ENCODE measurements at regions not wholly inside any gene's neighbourhood (a gene's known extent, or its start where the extent isn't known, plus 50 kb on each side); places are given as distances from the start of the nearest gene placed in this dataset.

- intact Hi-C loops (cut with micrococcal nuclease; ENCODE audit: unreplicated experiment) = no loop called here
Measured at GRCh38 chr9:31251386-31251785, 1133.1 kb upstream of the ACO1 start.

More at GRCh38 chr9:31251386-31251785, 1133.1 kb upstream of the ACO1 start:
- FAIRE-seq (no peak), ATAC-seq (no peak), DNase-seq (ENCODE audit: low spot score) (no peak)
- no peak overlapping the region for H3K9ac ChIP-seq (ENCODE audit: insufficient read depth, low read depth, low read length)
- TF ChIP-seq ZNF737 (CRISPR knock-in tag; IDR thresholded peaks at IDR 0.05; ENCODE audit: borderline replicate concordance) = no peak
- no peak for TF ChIP-seq ZNF598 (CRISPR knock-in tag; IDR thresholded peaks at IDR 0.05; ENCODE audit: borderline replicate concordance)
- no peak for TF ChIP-seq CBX5 (CRISPR knock-in tag; IDR thresholded peaks at IDR 0.05; ENCODE audit: borderline replicate concordance)
- TF ChIP-seq MAX (IDR thresholded peaks at IDR 0.05) = no peak
- TF ChIP-seq ZFP62 (CRISPR knock-in tag; IDR thresholded peaks at IDR 0.05) = no peak
- TF ChIP-seq ZNF569 (CRISPR knock-in tag; IDR thresholded peaks at IDR 0.05; ENCODE audit: borderline replicate concordance) = no peak
- no peak for TF ChIP-seq ZXDC (CRISPR knock-in tag; IDR thresholded peaks at IDR 0.05)
- no peak for TF ChIP-seq HOXA5 (CRISPR knock-in tag; IDR thresholded peaks at IDR 0.05)
- TF ChIP-seq TBP (CRISPR knock-in tag; IDR thresholded peaks at IDR 0.05) = no peak
- TF ChIP-seq BRF2 (CRISPR knock-in tag; IDR thresholded peaks at IDR 0.05) = no peak
- no peaks in the 10 kb centered on the region for H3K36me3 ChIP-seq (replicated peaks in 1 of 2; ENCODE audit: control insufficient read depth in 1 of 2, insufficient read depth in 2 of 2, low read length in 2 of 2)
- ChIA-PET CTCF (ENCODE audit: low intra/inter-chr PET ratio, low total read pairs) (no interaction called here), POLR2A (no interaction called here)
- no peak overlapping the region for H2AFZ ChIP-seq (ENCODE audit: low read length)
- no peak overlapping the region for H3K27ac ChIP-seq (ENCODE audit: extremely low read length, insufficient read depth, low read length)
- no peaks in the 10 kb centered on the region for H3K79me2 ChIP-seq (ENCODE audit: insufficient read depth, low read length)
- in situ Hi-C loops (cut with HindIII; ENCODE audit: extremely low pct_ligation_motif_present, low pct_unique_long_range_greater_than_20kb) = no loop called here
- no peaks in the 10 kb centered on the region for H3K27me3 ChIP-seq (ENCODE audit: control insufficient read depth in 1 of 2, insufficient read depth in 2 of 2, low read length in 2 of 2)
- H3K4me3 ChIP-seq (replicated peaks in 1 of 3; ENCODE audit: insufficient read depth in 1 of 3, low read depth in 2 of 3, low read length in 3 of 3) = no peak overlapping the region
- H3K4me1 ChIP-seq (ENCODE audit: insufficient read depth, low read length) = no peaks in the 10 kb centered on the region
- H3K4me2 ChIP-seq (ENCODE audit: low read depth, low read length) = no peak overlapping the region
- WGBS (ENCODE audit: low lambda C conversion rate) = 3% methylated on average over 2 of the region's 2 CpGs
- no peaks in the 10 kb centered on the region for H4K20me1 ChIP-seq (ENCODE audit: insufficient read depth, low read length)
- BruUV-seq (replicated peaks) = no TSS peak
- no peaks in the 10 kb centered on the region for H3K9me3 ChIP-seq (ENCODE audit: low read length)
